ENCODE measurements at regions not wholly inside any gene's neighbourhood (a gene's known extent, or its start where the extent isn't known, plus 50 kb on each side); places are given as distances from the start of the nearest gene placed in this dataset.

DNA sequence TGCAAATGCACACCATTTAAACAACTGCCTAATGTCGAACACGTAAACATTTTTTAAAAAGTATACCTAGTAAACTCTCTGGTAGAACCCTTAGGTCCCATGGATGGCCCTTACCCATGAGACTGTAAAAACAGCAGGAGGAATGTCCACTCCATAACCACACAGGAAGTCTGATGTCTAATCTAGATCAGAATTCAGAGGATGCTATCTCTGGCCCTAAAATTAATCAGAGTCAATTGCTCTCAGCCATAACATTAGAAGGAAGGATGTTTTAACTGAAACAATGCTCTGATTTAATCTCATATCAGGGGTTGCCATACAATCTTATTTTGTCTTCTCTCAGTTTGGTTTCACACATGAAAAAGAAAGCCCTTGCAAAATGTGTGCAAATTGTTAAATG is 416.3 kb upstream of the PIK3C3 start:
- Histone ChIP-seq H3K4me1 (no peaks in the 10 kb centered on the region), H3K4me3 (no peak overlapping the region), H3K9me3 (no peaks in the 10 kb centered on the region), H3K36me3 (replicated peaks) (no peaks in the 10 kb centered on the region), H3K27me3 (ENCODE audit: low read depth) (no peaks in the 10 kb centered on the region)
- DNase-seq (ENCODE audit: low spot score in 2 of 2) = no peak
- in situ Hi-C loops (cut with MboI; ENCODE audit: low sequenced_read_pairs) = no loop called here

DNA sequence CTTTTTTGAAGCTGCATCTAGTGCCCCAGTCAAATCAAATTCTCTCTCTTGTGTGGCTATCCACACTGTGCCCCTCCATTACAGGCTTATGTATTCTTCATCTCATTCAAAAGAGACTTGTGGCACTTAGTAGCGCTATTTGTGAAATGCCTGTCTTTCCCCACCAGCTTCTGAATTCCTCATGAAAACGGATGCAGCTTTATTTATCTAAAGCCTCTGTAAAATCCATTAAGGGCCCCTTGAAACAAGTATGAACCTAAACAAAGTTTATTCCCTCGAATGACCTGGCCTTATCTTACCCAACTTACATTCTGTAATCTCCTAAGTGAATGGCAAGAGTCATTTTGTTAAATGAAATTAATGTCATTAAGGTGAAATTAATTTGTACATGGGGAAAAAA is 417.4 kb upstream of the PIK3C3 start:
- H3K27me3 ChIP-seq (ENCODE audit: low read depth) = no peaks in the 10 kb centered on the region
- no peaks in the 10 kb centered on the region for H3K9me3 ChIP-seq
- no peak overlapping the region for H3K4me3 ChIP-seq
- DNase-seq (ENCODE audit: low spot score in 2 of 2) = no peak
- in situ Hi-C loops (cut with MboI; ENCODE audit: low sequenced_read_pairs) = no loop called here
- H3K4me1 ChIP-seq = no peaks in the 10 kb centered on the region
- no peaks in the 10 kb centered on the region for H3K36me3 ChIP-seq (replicated peaks)

DNA sequence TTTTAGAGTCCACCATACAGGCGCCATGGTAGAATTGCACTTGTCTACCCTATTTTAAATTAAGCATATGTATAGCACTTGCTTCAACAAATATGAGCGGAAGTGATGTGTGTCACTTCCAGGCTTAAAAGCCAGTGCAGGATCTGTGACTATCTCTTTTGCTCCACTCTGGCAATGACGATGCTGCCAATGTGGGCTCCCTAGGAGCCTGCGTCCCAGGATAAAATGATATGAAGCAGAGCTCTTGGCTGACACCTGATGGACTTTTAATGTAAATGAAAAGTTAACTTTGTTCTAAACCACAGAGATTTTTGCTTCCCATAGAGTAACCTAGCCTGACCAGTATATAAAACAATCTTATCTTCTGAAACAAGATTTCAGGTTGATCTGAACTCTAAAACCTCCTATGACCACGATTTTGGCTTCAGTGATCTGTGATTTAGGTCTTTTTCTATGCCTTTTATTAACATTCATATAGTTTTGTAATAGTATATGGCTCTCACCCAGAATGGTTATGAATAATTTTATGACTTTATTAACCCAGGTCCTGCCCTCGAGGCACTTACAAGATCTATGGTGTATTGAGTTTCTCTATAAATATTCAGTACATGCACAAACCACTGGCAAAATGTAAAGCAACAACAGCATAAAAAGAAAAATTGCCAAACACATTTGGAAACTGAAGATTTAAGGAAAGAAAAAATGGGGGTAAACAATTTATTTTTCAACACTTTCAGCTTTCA is 422.5 kb upstream of the PIK3C3 start:
- Histone ChIP-seq H3K4me1 (no peaks in the 10 kb centered on the region), H3K4me3 (no peak overlapping the region), H3K36me3 (replicated peaks) (no peaks in the 10 kb centered on the region), H3K9me3 (no peaks in the 10 kb centered on the region), H3K27me3 (ENCODE audit: low read depth) (no peaks in the 10 kb centered on the region)
- in situ Hi-C loops (cut with MboI; ENCODE audit: low sequenced_read_pairs) = no loop called here
- DNase-seq (ENCODE audit: low spot score in 2 of 2) = peak; percentile 25 to 40

DNA sequence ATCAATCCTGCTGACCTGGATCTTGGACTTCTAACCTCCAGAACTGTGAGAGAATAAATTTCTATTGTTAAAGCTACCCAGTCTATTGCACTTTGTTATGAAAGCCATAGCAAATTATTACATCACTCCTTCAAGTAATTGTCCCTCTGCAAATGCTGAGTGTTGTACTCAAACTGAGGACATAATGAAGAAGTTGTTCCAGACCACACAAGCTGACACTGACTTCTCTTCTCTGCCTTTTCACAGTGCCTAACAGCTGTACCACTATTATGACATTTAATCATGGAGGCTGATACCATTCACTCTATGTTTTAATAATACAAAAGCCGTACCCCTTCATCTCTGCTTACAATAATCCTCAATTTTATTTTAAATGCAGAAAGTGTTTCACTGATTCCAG is 424.1 kb upstream of the PIK3C3 start:
- Histone ChIP-seq H3K4me1 (no peaks in the 10 kb centered on the region), H3K36me3 (replicated peaks) (no peaks in the 10 kb centered on the region), H3K9me3 (no peaks in the 10 kb centered on the region), H3K27me3 (ENCODE audit: low read depth) (no peaks in the 10 kb centered on the region), H3K4me3 (no peak overlapping the region)
- in situ Hi-C loops (cut with MboI; ENCODE audit: low sequenced_read_pairs) = no loop called here
- DNase-seq (ENCODE audit: low spot score in 2 of 2) = no peak

DNA sequence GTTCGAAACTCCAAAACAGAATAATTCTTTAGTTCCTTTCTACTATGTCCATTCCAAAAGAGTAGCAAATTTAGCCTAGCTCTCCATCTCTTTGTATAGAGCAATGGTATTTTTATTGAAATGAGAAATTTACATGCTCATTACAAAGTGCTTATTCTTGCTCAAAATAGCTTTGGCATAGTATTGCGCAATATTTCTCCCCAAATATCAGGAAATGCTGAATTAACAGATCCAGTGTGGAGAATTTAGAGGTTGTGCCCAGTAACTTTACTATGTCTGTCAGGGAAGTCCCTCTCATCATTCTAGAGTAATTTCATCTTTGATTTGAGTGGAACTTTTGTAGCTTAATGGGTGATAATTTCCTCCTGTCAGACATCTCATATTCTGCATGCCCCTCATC is 425.9 kb upstream of the PIK3C3 start:
- no peak overlapping the region for H3K4me3 ChIP-seq
- H3K4me1 ChIP-seq = no peaks in the 10 kb centered on the region
- H3K27me3 ChIP-seq (ENCODE audit: low read depth) = no peaks in the 10 kb centered on the region
- no peaks in the 10 kb centered on the region for H3K36me3 ChIP-seq (replicated peaks)
- H3K9me3 ChIP-seq = no peaks in the 10 kb centered on the region
- in situ Hi-C loops (cut with MboI; ENCODE audit: low sequenced_read_pairs) = no loop called here
- no peak for DNase-seq (ENCODE audit: low spot score in 2 of 2)

DNA sequence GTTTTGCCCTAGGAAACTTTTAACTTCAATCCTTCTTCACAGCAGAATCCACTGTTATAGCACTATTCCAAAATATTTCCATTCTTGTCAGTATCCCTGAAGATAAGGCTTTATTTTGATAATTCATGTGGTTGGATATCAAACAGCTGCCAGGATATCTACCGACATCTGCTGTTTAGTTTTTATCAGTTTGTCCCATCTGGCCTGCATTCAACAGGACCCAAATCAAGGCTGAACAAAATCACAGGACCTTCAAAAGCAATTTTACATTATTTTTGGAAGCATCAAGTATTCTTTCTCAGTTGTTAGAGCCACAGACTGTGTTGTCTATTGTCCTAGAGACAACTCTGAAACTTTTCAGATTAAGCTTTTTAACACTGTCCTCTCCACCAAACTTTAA is 429.0 kb upstream of the PIK3C3 start:
- in situ Hi-C loops (cut with MboI; ENCODE audit: low sequenced_read_pairs) = no loop called here
- H3K27me3 ChIP-seq (ENCODE audit: low read depth) = no peaks in the 10 kb centered on the region
- no peaks in the 10 kb centered on the region for H3K9me3 ChIP-seq
- H3K4me1 ChIP-seq = no peaks in the 10 kb centered on the region
- no peak overlapping the region for H3K4me3 ChIP-seq
- H3K36me3 ChIP-seq (replicated peaks) = no peaks in the 10 kb centered on the region
- no peak for DNase-seq (ENCODE audit: low spot score in 2 of 2)

DNA sequence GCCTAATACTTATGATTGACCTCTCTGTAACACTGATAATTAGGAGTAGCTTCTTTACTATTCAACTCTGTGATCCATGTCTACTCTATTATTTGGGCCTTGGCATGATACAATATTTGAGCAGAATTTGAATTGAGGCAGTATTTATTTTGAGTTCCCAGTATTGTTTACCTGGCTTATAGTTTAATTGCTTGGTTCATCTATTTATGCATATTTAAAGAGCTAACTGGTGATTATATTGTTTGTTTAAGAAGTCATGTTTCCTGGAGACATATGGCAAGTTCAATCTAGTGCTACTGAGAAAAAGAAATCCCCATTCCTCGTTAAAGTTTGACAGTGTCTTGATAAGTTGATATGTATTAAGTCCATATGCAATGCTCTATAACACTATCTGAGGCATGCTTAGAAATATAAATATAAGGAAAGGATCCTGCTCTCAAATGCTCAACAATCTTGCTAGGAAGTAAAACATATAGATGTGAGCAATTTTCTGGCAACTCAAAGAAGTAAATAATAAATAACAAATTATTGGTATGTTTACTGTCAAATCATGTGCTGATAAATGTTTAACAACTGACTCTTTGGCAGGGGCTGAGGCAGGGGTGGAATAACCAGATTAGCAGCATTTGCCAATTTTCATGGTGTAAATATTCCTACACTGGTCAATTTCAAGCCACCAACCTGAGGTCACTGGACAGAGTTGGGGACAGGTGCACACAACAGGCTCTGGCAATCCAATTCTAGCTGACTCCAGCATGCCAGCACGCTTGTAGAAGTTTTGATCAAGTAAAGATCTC is 430.2 kb upstream of the PIK3C3 start:
- no peaks in the 10 kb centered on the region for H3K36me3 ChIP-seq (replicated peaks)
- H3K27me3 ChIP-seq (ENCODE audit: low read depth) = no peaks in the 10 kb centered on the region
- no peaks in the 10 kb centered on the region for H3K4me1 ChIP-seq
- H3K4me3 ChIP-seq = no peak overlapping the region
- no peak for DNase-seq (ENCODE audit: low spot score in 2 of 2)
- no peaks in the 10 kb centered on the region for H3K9me3 ChIP-seq
- in situ Hi-C loops (cut with MboI; ENCODE audit: low sequenced_read_pairs) = no loop called here

DNA sequence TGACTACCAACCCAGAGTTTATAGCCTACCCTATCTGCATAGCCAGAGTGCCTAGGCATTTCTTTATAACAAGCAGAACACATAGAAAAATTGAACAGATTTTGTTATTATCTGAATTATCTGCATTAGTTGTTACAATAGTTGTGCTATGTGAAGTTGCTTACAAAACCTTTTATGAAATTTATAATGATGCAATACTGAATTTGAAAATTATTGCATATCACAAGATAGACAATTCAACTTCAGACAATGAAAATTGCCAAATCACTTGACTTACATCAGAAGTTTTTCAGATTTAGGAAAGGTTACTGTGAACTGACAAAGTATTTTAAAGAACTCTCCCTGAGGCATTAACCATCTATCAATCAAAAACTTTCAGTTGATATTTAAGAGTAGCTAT is 437.9 kb upstream of the PIK3C3 start:
- Histone ChIP-seq H3K9me3 (no peaks in the 10 kb centered on the region), H3K36me3 (replicated peaks) (no peaks in the 10 kb centered on the region), H3K27me3 (ENCODE audit: low read depth) (no peaks in the 10 kb centered on the region)

DNA sequence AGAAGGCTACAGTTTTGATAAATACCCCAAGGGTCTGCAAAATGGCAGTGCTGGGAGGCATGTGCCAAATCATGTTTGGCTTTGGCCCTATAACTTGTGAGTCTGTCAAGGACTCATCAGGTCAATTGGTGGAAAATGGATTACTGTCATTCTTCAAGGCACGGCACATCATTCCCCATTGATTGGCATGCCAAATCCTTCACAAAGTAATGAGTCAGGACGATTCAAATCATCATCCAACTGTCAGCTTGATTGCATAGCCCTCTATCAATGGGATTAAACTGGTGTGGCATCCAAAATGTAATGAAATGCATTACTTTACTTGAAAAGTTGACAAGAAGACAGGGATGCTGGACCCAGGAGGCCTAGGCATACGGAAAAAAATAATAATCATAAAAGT is 441.6 kb upstream of the PIK3C3 start:
- in situ Hi-C loops (cut with MboI; ENCODE audit: low sequenced_read_pairs) = no loop called here
- Histone ChIP-seq H3K4me3 (no peak overlapping the region), H3K36me3 (replicated peaks) (no peaks in the 10 kb centered on the region), H3K4me1 (no peaks in the 10 kb centered on the region), H3K27me3 (ENCODE audit: low read depth) (no peaks in the 10 kb centered on the region), H3K9me3 (no peaks in the 10 kb centered on the region)
- DNase-seq (ENCODE audit: low spot score in 2 of 2) = no peak

More for the DNA sequence above, 437.9 kb upstream of the PIK3C3 start:
- no peak for DNase-seq (ENCODE audit: low spot score in 2 of 2)
- in situ Hi-C loops (cut with MboI; ENCODE audit: low sequenced_read_pairs) = no loop called here
- H3K4me1 ChIP-seq = no peaks in the 10 kb centered on the region
- no peak overlapping the region for H3K4me3 ChIP-seq

DNA sequence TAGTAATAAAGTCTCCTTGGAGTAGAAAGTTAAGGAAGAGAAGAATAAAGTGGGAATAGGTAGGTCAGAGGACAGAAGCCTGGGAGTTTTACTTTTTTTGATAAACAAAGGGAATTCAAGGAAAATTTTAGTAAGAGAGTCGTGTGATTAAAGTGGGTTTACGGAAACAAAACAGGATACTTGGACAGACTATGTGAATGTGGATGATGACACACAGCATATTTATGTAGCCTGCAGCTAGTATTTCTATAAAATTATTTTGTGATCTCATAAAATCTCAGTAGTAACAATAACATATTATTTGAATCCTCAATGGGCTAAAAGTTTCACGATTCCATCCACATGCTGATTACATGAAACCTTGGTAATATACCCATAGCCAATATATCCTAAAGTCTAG is 450.7 kb upstream of the PIK3C3 start:
- no peak overlapping the region for H3K4me3 ChIP-seq
- in situ Hi-C loops (cut with MboI; ENCODE audit: low sequenced_read_pairs) = no loop called here
- H3K36me3 ChIP-seq (replicated peaks) = no peaks in the 10 kb centered on the region
- no peaks in the 10 kb centered on the region for H3K9me3 ChIP-seq
- no peaks in the 10 kb centered on the region for H3K4me1 ChIP-seq
- no peaks in the 10 kb centered on the region for H3K27me3 ChIP-seq (ENCODE audit: low read depth)
- no peak for DNase-seq (ENCODE audit: low spot score in 2 of 2)

DNA sequence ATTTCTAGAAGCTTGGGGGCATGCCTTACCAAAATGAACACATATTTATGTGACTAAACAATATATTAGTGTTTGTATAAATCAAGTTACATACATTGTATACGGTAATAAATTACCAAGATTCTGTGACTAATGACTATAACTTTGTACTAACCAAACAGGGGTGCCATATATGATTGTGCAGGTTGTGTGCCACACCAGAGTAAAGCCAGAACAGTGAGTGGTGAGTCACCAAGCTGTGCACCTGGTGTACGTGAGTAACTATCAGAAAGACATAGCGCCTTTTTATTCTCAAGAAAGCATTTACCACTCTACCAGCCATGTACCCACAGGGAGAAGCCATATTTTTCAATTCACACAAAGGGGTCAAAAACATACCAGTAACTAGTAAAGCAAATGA is 453.2 kb upstream of the PIK3C3 start:
- Histone ChIP-seq H3K27me3 (ENCODE audit: low read depth) (no peaks in the 10 kb centered on the region), H3K4me1 (no peaks in the 10 kb centered on the region), H3K36me3 (replicated peaks) (no peaks in the 10 kb centered on the region), H3K4me3 (no peak overlapping the region), H3K9me3 (no peaks in the 10 kb centered on the region)
- DNase-seq (ENCODE audit: low spot score in 2 of 2) = no peak
- in situ Hi-C loops (cut with MboI; ENCODE audit: low sequenced_read_pairs) = no loop called here

DNA sequence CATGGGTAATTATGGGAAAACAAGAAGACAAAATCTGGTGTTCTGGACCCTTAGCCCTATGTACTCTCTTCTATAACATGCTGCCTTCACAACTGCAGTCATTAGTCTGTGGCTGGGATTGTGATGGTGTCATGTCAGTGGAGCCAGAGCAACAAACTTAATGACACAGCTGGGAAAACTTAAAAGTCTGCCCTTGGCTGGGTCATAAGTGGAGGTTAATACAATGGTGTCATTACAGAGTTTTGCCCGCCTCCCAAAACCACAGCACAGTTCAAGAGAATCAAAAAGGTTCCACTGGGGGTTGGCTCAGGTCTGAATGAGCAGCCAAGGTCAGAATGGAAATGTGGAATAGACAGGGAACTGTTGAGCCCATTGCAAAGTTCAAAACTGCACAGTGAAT is 455.7 kb upstream of the PIK3C3 start:
- H3K4me3 ChIP-seq = no peak overlapping the region
- H3K9me3 ChIP-seq = no peaks in the 10 kb centered on the region
- no peaks in the 10 kb centered on the region for H3K4me1 ChIP-seq
- H3K36me3 ChIP-seq (replicated peaks) = no peaks in the 10 kb centered on the region
- DNase-seq (ENCODE audit: low spot score in 2 of 2) = no peak
- no peaks in the 10 kb centered on the region for H3K27me3 ChIP-seq (ENCODE audit: low read depth)
- in situ Hi-C loops (cut with MboI; ENCODE audit: low sequenced_read_pairs) = no loop called here

DNA sequence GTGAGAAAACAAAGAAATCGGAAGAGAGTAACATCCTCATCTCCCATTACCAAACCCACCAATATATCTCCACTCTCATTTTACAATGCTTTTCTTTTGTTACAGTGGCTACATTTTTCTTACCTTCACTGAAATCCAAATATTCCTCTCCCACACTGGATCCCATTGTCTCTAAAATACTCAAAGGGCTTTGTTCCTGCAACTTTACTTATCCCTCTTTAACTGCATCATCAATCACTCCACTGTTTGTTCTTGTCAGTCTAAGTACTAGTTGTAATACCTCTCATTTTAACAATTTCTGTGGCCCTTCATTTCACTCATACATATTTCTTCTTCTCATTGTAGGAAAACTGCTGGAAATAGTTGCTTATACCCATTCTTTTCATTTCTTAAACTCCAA is 464.2 kb upstream of the PIK3C3 start:
- DNase-seq (ENCODE audit: low spot score in 2 of 2) = peak in 1 of 2 experiments; percentile 61
- Histone ChIP-seq H3K36me3 (replicated peaks) (no peaks in the 10 kb centered on the region), H3K27me3 (ENCODE audit: low read depth) (no peaks in the 10 kb centered on the region), H3K9me3 (no peaks in the 10 kb centered on the region), H3K4me3 (no peak overlapping the region), H3K4me1 (peaks cover 3% of the 10 kb centered on the region; the same call in 1 of the 2 replicates)
- in situ Hi-C loops (cut with MboI; ENCODE audit: low sequenced_read_pairs) = no loop called here

DNA sequence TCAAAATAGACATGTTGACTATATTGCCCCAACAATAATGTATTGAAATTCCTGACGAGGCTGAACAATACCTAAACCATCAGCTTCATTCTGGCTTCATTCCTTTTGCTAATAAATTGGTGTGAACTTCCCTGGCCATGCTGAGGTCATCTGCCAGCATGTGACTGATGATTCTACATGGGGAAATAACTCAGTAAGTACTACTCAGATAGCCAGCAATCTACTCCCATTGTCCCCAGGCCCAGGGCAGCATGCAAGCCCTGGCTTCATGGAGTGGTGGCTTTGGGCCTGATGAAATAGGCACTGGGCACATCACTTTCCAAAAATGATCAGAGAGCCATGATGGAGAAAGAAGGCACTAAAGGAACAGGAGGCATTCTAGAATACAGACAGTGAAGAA is 468.5 kb upstream of the PIK3C3 start:
- Histone ChIP-seq H3K4me1 (peaks cover 3% of the 10 kb centered on the region; the same call in 1 of the 2 replicates), H3K4me3 (no peak overlapping the region), H3K9me3 (no peaks in the 10 kb centered on the region), H3K27me3 (ENCODE audit: low read depth) (no peaks in the 10 kb centered on the region), H3K36me3 (replicated peaks) (no peaks in the 10 kb centered on the region)
- in situ Hi-C loops (cut with MboI; ENCODE audit: low sequenced_read_pairs) = no loop called here
- no peak for DNase-seq (ENCODE audit: low spot score in 2 of 2)
